ENCODE measurements at regions not wholly inside any gene's neighbourhood (a gene's known extent, or its start where the extent isn't known, plus 50 kb on each side); places are given as distances from the start of the nearest gene placed in this dataset.

DNA sequence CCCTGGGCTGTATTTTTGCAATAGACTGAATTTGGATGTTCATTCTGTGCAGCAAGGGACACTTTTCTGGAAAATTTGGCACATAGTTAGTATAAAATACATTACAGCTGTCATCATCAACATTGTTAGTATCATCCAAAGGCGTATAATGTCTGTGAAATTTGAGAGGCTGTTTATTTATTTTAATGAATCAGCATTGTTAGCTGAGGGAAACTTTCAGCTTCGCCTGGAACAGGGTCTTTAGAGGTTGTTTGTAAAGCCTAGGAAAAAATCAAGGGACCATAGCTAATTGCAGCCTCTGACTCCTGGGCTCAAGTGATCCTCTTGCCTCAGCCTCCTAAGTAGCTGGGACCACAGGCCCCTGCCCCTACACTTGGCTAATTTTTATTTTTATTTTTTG is 106.8 kb upstream of the USP24 start:
- no peaks in the 10 kb centered on the region for H3K9me3 Mint-ChIP-seq (ENCODE audit: unreplicated experiment)
- no TSS peak for BruUV-seq (replicated peaks)
- intact Hi-C loops (cut with micrococcal nuclease): no loop called here
- TF ChIP-seq, protein P1, sequence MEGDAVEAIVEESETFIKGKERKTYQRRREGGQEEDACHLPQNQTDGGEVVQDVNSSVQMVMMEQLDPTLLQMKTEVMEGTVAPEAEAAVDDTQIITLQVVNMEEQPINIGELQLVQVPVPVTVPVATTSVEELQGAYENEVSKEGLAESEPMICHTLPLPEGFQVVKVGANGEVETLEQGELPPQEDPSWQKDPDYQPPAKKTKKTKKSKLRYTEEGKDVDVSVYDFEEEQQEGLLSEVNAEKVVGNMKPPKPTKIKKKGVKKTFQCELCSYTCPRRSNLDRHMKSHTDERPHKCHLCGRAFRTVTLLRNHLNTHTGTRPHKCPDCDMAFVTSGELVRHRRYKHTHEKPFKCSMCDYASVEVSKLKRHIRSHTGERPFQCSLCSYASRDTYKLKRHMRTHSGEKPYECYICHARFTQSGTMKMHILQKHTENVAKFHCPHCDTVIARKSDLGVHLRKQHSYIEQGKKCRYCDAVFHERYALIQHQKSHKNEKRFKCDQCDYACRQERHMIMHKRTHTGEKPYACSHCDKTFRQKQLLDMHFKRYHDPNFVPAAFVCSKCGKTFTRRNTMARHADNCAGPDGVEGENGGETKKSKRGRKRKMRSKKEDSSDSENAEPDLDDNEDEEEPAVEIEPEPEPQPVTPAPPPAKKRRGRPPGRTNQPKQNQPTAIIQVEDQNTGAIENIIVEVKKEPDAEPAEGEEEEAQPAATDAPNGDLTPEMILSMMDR (IDR thresholded peaks at IDR 0.05; ENCODE audit: unreplicated experiment): no peak
- DNase-seq (ENCODE audit: unreplicated experiment): peak; percentile 59
- ChIA-PET POLR2A (interaction anchor here (0.7 to 1.6 kb wide), 3 partner anchors 8 to 1208 kb away, joined by 3 to 4 read pairs (median 3); no protein-coding TSS in a partner anchor), CTCF (interaction anchor here (0.7 to 1.0 kb wide), 3 partner anchors 16 to 37 kb away, joined by 3 to 4 read pairs (median 4); no protein-coding TSS in a partner anchor)
- H3K27me3 Mint-ChIP-seq (ENCODE audit: insufficient read depth, unreplicated experiment): no peaks in the 10 kb centered on the region
- H3K4me1 Mint-ChIP-seq (ENCODE audit: insufficient read depth, unreplicated experiment): peaks cover 13% of the 10 kb centered on the region
- H3K36me3 Mint-ChIP-seq (ENCODE audit: insufficient read depth, unreplicated experiment): no peaks in the 10 kb centered on the region
- no peak overlapping the region for H3K27ac Mint-ChIP-seq (ENCODE audit: low read depth, unreplicated experiment)
- H3K4me3 Mint-ChIP-seq (ENCODE audit: unreplicated experiment): no peak overlapping the region

DNA sequence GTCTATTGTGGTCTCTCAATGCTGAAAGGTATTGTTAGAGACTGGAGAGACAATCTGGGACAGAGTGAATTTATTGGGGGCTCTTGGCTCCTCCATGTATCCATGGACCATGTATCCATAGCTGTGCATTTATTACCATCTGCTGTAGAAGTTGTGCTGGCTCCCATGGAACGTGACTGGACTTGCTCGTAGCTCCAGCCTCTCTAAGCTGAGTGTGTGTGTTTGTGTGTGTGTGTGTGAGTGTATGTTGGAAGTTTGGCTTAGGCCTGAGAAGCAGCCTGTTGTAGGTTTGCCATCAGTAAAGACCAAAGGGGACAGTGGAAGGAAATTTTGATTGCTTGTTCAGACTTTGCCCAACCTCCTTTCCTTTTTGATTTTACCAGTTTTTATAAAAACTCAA is 105.7 kb upstream of the USP24 start:
- TF ChIP-seq, protein P1 (IDR thresholded peaks at IDR 0.05; ENCODE audit: unreplicated experiment): no peak
- CTCF ChIA-PET: interaction anchor here (0.6 to 0.9 kb wide), 2 partner anchors 593 to 1191 kb away, joined by 3 read pairs; no protein-coding TSS in a partner anchor

GRCh38 chr1:55318116-55318817 is 103.1 kb upstream of the USP24 start:
- H3K4me1 Mint-ChIP-seq (ENCODE audit: insufficient read depth, unreplicated experiment): peaks cover 13% of the 10 kb centered on the region
- no peaks in the 10 kb centered on the region for H3K9me3 Mint-ChIP-seq (ENCODE audit: unreplicated experiment)
- no peak overlapping the region for H3K4me3 Mint-ChIP-seq (ENCODE audit: unreplicated experiment)
- POLR2A ChIA-PET: interaction anchor here (0.6 to 0.8 kb wide), 2 partner anchors 15 to 266 kb away, joined by 3 to 4 read pairs; no protein-coding TSS in a partner anchor
- H3K27me3 Mint-ChIP-seq (ENCODE audit: insufficient read depth, unreplicated experiment): no peaks in the 10 kb centered on the region
- no peak for DNase-seq (ENCODE audit: unreplicated experiment)
- TF ChIP-seq, protein P1 (IDR thresholded peaks at IDR 0.05; ENCODE audit: unreplicated experiment): no peak
- CTCF ChIA-PET: interaction anchor here (0.6 to 1.5 kb wide), 9 partner anchors 9 to 1267 kb away, joined by 3 to 5 read pairs (median 3); no protein-coding TSS in a partner anchor
- no TSS peak for BruUV-seq (replicated peaks)
- H3K27ac Mint-ChIP-seq (ENCODE audit: low read depth, unreplicated experiment): no peak overlapping the region
- intact Hi-C loops (cut with micrococcal nuclease): no loop called here
- H3K36me3 Mint-ChIP-seq (ENCODE audit: insufficient read depth, unreplicated experiment): no peaks in the 10 kb centered on the region

More for the DNA sequence above, 105.7 kb upstream of the USP24 start:
- peaks cover 13% of the 10 kb centered on the region for H3K4me1 Mint-ChIP-seq (ENCODE audit: insufficient read depth, unreplicated experiment)
- BruUV-seq (replicated peaks): no TSS peak
- DNase-seq (ENCODE audit: unreplicated experiment): peak; percentile 38
- POLR2A ChIA-PET: no interaction called here
- H3K36me3 Mint-ChIP-seq (ENCODE audit: insufficient read depth, unreplicated experiment): no peaks in the 10 kb centered on the region
- H3K27me3 Mint-ChIP-seq (ENCODE audit: insufficient read depth, unreplicated experiment): no peaks in the 10 kb centered on the region
- intact Hi-C loops (cut with micrococcal nuclease): no loop called here
- H3K27ac Mint-ChIP-seq (ENCODE audit: low read depth, unreplicated experiment): peak overlapping the region; percentile 22
- no peak overlapping the region for H3K4me3 Mint-ChIP-seq (ENCODE audit: unreplicated experiment)
- no peaks in the 10 kb centered on the region for H3K9me3 Mint-ChIP-seq (ENCODE audit: unreplicated experiment)

GRCh38 chr1:55317673-55318072 is 102.5 kb upstream of the USP24 start:
- Mint-ChIP-seq H3K9me3 (ENCODE audit: unreplicated experiment) (no peaks in the 10 kb centered on the region), H3K27ac (ENCODE audit: low read depth, unreplicated experiment) (no peak overlapping the region), H3K27me3 (ENCODE audit: insufficient read depth, unreplicated experiment) (no peaks in the 10 kb centered on the region), H3K4me3 (ENCODE audit: unreplicated experiment) (no peak overlapping the region), H3K4me1 (ENCODE audit: insufficient read depth, unreplicated experiment) (peaks cover 13% of the 10 kb centered on the region), H3K36me3 (ENCODE audit: insufficient read depth, unreplicated experiment) (no peaks in the 10 kb centered on the region)
- BruUV-seq (replicated peaks): no TSS peak
- intact Hi-C loops (cut with micrococcal nuclease): no loop called here
- ChIA-PET POLR2A (interaction anchor here (0.6 kb wide), 1 partner anchor 267 kb away, joined by 3 read pairs; no protein-coding TSS in a partner anchor), CTCF (interaction anchor here (0.6 to 1.5 kb wide), 9 partner anchors 9 to 1259 kb away, joined by 3 to 5 read pairs (median 3); no protein-coding TSS in a partner anchor)
- no peak for DNase-seq (ENCODE audit: unreplicated experiment)
- TF ChIP-seq, protein P1 (IDR thresholded peaks at IDR 0.05; ENCODE audit: unreplicated experiment): no peak

All from MCF 10A (cell line).